Ascending aorta (tissue), 2 donors: ENCODE measurements at regions not wholly inside any gene's neighbourhood (a gene's known extent, or its start where the extent isn't known, plus 50 kb on each side); places are given as distances from the start of the nearest gene placed in this dataset.

Experiments used
- DNase-seq, 2 donors: peaks; one replicate each; pipeline ENCODE4 v3.0.0-alpha.2; 2019; ENCODE audit warnings: low spot score in 2 of 2
- H3K27ac ChIP-seq, 2 donors: fragments of 200-600 bp; sonication (generic); one replicate each; pipeline ENCODE4 v1.5.1; 2016 to 2017; ENCODE audit warnings: mild to moderate bottlenecking in 1 of 2
- H3K27me3 ChIP-seq: fragments of 200-600 bp; sonication (generic); one replicate; pipeline ENCODE4 v1.5.1; 2017
- H3K36me3 ChIP-seq, 2 donors: fragments of 200-600 bp; sonication (generic); one replicate each; pipeline ENCODE4 v1.5.1; 2016
- H3K4me1 ChIP-seq, 2 donors: fragments of 200-600 bp; sonication (generic); one replicate each; pipeline ENCODE4 v1.5.1; 2016 to 2017; ENCODE audit warnings: mild to moderate bottlenecking in 1 of 2
- H3K4me3 ChIP-seq, 2 donors: fragments of 200-600 bp; sonication (generic); one replicate each; pipeline ENCODE4 v1.5.1; 2016 to 2017; ENCODE audit warnings: mild to moderate bottlenecking in 1 of 2
- H3K9me3 ChIP-seq, 2 donors: fragments of 200-600 bp; sonication (generic); one replicate each; pipeline ENCODE4 v1.5.1; 2016
- CTCF ChIP-seq, 3 experiments: fragments of 200-600 bp in 2 of 3; fragments of 450-650 bp in 1 of 3; sonication (generic) in 2 of 3; IDR thresholded peaks; one replicate each; pipeline ENCODE4 v1.5.1; 2016 to 2019; ENCODE audit warnings: antibody characterized with exemption in 3 of 3, mild to moderate bottlenecking in 1 of 3, moderate library complexity in 1 of 3
- intact Hi-C: fragments of 100-400 bp; cut with DNase I; formaldehyde crosslinking; loops from one replicate; pipeline ENCODE4 v1.15.1; 2023

GRCh38 chr13:79904581-79904980 is 423.6 kb downstream of the NDFIP2 start:
- Histone ChIP-seq H3K4me3 (no peak overlapping the region), H3K9me3 (no peaks in the 10 kb centered on the region), H3K27ac (no peak overlapping the region), H3K36me3 (no peaks in the 10 kb centered on the region), H3K4me1 (no peaks in the 10 kb centered on the region), H3K27me3 (no peaks in the 10 kb centered on the region)
- no peak for DNase-seq
- no peak for TF ChIP-seq CTCF (IDR thresholded peaks at IDR 0.05)
- intact Hi-C loops, result no loop called here

GRCh38 chr13:79901336-79901735 is 420.4 kb downstream of the NDFIP2 start:
- Histone ChIP-seq H3K9me3 (no peaks in the 10 kb centered on the region), H3K4me1 (no peaks in the 10 kb centered on the region), H3K27ac (no peak overlapping the region), H3K27me3 (no peaks in the 10 kb centered on the region), H3K4me3 (no peak overlapping the region), H3K36me3 (no peaks in the 10 kb centered on the region)
- intact Hi-C loops, result no loop called here
- TF ChIP-seq CTCF (IDR thresholded peaks at IDR 0.05), result no peak
- DNase-seq, result no peak

- no peak overlapping the region for H3K4me3 ChIP-seq
- H3K27ac ChIP-seq, result no peak overlapping the region
- H3K9me3 ChIP-seq, result no peaks in the 10 kb centered on the region
- DNase-seq, result no peak
- H3K36me3 ChIP-seq, result no peaks in the 10 kb centered on the region
- intact Hi-C loops, result no loop called here
- H3K27me3 ChIP-seq, result no peaks in the 10 kb centered on the region
- no peaks in the 10 kb centered on the region for H3K4me1 ChIP-seq
- no peak for TF ChIP-seq CTCF (IDR thresholded peaks at IDR 0.05)
Measured at GRCh38 chr13:79900356-79900755, 419.4 kb downstream of the NDFIP2 start.

- Histone ChIP-seq H3K4me3 (no peak overlapping the region), H3K4me1 (no peaks in the 10 kb centered on the region), H3K36me3 (no peaks in the 10 kb centered on the region), H3K27ac (no peak overlapping the region), H3K27me3 (no peaks in the 10 kb centered on the region), H3K9me3 (no peaks in the 10 kb centered on the region)
- DNase-seq, result no peak
- intact Hi-C loops, result no loop called here
- TF ChIP-seq CTCF (IDR thresholded peaks at IDR 0.05), result no peak
Measured at GRCh38 chr13:79898996-79899395, 418.0 kb downstream of the NDFIP2 start.

- no peaks in the 10 kb centered on the region for H3K36me3 ChIP-seq
- no peaks in the 10 kb centered on the region for H3K27me3 ChIP-seq
- no peak for TF ChIP-seq CTCF (IDR thresholded peaks at IDR 0.05)
- H3K9me3 ChIP-seq, result no peaks in the 10 kb centered on the region
- DNase-seq, result no peak
- no peak overlapping the region for H3K27ac ChIP-seq
- intact Hi-C loops, result no loop called here
- no peak overlapping the region for H3K4me3 ChIP-seq
- H3K4me1 ChIP-seq, result no peaks in the 10 kb centered on the region
Measured at GRCh38 chr13:79898202-79898826, 417.4 kb downstream of the NDFIP2 start.

- intact Hi-C loops, result no loop called here
- no peaks in the 10 kb centered on the region for H3K4me1 ChIP-seq
- no peak for TF ChIP-seq CTCF (IDR thresholded peaks at IDR 0.05)
- no peaks in the 10 kb centered on the region for H3K9me3 ChIP-seq
- no peak overlapping the region for H3K27ac ChIP-seq
- no peaks in the 10 kb centered on the region for H3K36me3 ChIP-seq
- DNase-seq, result no peak
- no peak overlapping the region for H3K4me3 ChIP-seq
- H3K27me3 ChIP-seq, result no peaks in the 10 kb centered on the region
Measured at GRCh38 chr13:79896851-79897250, 415.9 kb downstream of the NDFIP2 start.
